Astrocyte of the spinal cord (primary cell): ENCODE measurements at regions not wholly inside any gene's neighbourhood (a gene's known extent, or its start where the extent isn't known, plus 50 kb on each side); places are given as distances from the start of the nearest gene placed in this dataset.

ENCODE experiments used
- DNase-seq: peaks from one replicate; pipeline ENCODE4 v3.0.0; 2011; ENCODE audit warnings: low read depth, low spot score
- H3K4me3 ChIP-seq: 2 replicates; pipeline ENCODE4 v1.5.1; 2011; ENCODE audit warnings: low read depth, mild to moderate bottlenecking, low read length, moderate library complexity
- CTCF ChIP-seq: IDR thresholded peaks from 2 replicates; pipeline ENCODE4 v1.5.1; 2012; ENCODE audit warnings: low read depth, mild to moderate bottlenecking, low read length, inconsistent platforms
- in situ Hi-C: cut with HindIII; loops from 2 replicates; pipeline ENCODE4 v1.10.0; 2017; ENCODE audit warnings: low sequenced_read_pairs

GRCh38 chr18:72613534-72613930, 69.4 kb upstream of the CBLN2 start:
- DNase-seq = no peak
- TF ChIP-seq CTCF = no peak
- no peak overlapping the region for H3K4me3 ChIP-seq
- in situ Hi-C loops = no loop called here

GRCh38 chr18:72612894-72613533, 68.9 kb upstream of the CBLN2 start:
- no peak for TF ChIP-seq CTCF
- no peak for DNase-seq
- H3K4me3 ChIP-seq = no peak overlapping the region
- in situ Hi-C loops = no loop called here

GRCh38 chr18:72605376-72605775, 61.2 kb upstream of the CBLN2 start:
- no peak overlapping the region for H3K4me3 ChIP-seq
- DNase-seq = no peak
- in situ Hi-C loops = no loop called here
- TF ChIP-seq CTCF = no peak

- no peak for TF ChIP-seq CTCF
- no peak overlapping the region for H3K4me3 ChIP-seq
- no peak for DNase-seq
- in situ Hi-C loops = no loop called here
These were observed 57.8 kb upstream of the CBLN2 start for GRCh38 chr18:72601944-72602343.

GRCh38 chr18:72601481-72601880, 57.3 kb upstream of the CBLN2 start:
- no peak for DNase-seq
- in situ Hi-C loops = no loop called here
- no peak overlapping the region for H3K4me3 ChIP-seq
- TF ChIP-seq CTCF = no peak
